ENCODE measurements at regions not wholly inside any gene's neighbourhood (a gene's known extent, or its start where the extent isn't known, plus 50 kb on each side); places are given as distances from the start of the nearest gene placed in this dataset.

DNA sequence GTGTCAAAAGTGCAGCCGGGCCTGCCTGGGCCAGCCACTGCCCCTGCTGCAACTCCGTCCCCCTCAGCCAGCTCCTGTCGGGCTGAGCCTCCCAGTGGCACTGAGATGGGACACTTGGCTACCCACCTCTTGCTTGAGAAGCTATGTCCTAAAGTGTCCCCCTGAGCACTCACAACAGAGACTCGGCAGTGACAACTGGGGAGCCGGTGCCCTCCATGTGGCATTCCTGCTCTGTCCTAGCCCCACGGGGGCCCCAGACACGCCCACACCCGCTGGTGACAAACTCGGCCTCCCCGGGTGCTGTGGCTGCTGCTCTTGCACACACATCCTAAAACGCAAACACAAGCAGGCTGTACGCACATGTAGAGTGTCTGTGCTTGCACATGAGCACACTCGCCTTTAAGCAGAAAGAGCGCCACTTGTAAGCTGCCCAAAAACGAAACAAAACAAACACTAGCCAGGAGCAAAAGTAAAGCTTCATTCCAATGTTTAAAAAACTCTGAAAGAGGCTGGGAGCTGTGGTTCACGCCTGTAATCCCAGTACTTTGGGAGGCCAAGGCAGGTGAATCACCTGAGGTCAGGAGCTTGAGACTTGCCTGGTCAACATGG, 253.9 kb downstream of the RBFOX3 start:
- TF ChIP-seq EP300 (IDR thresholded peaks at IDR 0.05) = no peak
- no peak for TF ChIP-seq CTCF (IDR thresholded peaks at IDR 0.05)
- no peak for TF ChIP-seq POLR2A (IDR thresholded peaks at IDR 0.05)

Measured in tibial nerve (tissue), 4 donors.